ENCODE measurements at regions not wholly inside any gene's neighbourhood (a gene's known extent, or its start where the extent isn't known, plus 50 kb on each side); places are given as distances from the start of the nearest gene placed in this dataset.
"Not testable (repeated sequence)": the region's sequence is repeated elsewhere in the genome, so short reads cannot be mapped to it uniquely, and the experiment has no call there.

DNA sequence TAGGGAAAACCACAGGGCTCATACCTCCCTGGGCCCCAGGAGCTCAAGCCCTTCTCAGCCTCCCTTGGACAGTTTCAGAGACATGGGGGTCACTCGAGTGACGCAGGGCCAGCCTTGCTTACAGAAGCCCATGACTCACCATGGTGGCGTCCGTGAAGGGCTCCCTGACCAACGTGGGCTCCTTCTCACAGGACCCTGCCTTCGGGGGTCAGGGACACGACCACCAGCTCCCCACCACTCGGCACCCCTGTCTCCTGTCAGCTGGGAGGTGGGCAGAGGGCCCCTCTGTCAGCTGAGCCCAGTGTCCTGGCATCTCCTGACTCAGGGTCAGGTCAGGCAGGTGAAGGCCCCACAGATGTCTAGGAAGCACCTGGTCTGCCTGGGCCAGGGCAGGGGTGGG is 126.3 kb upstream of the ANO1 start:
- no peak for DNase-seq (ENCODE audit: low spot score)

DNA sequence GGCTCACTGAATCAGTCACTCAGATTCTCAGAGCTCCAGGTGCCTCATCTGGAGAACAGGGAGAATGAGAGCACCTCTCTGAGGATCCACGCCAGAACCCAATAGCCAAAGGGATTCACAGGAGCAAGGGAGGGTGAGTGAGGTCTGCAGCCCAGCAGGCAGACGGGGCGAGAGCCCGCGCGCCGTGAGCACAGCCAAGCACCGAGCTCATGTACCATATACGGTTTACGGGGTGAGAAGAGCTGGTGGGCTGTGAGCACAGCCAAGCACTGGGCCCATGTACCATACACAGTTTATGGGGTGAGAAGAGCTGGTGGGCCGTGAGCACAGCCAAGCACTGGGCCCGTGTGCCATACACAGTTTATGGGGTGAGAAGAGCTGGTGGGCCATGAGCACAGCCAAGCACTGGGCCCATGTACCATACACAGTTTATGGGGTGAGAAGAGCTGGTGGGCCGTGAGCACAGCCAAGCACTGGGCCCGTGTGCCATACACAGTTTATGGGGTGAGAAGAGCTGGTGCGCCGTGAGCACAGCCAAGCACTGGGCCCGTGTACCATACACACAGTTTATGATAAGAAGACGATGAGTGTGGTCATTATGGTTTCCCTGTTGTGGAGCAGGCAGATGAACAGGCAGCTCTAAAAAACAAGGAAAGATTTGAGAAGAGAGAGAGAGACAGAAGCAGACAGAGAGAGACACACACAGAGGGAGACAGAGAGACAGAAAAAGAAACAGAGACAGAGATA is 125.7 kb upstream of the ANO1 start:
- not testable (repeated sequence) for DNase-seq (ENCODE audit: low spot score)

DNA sequence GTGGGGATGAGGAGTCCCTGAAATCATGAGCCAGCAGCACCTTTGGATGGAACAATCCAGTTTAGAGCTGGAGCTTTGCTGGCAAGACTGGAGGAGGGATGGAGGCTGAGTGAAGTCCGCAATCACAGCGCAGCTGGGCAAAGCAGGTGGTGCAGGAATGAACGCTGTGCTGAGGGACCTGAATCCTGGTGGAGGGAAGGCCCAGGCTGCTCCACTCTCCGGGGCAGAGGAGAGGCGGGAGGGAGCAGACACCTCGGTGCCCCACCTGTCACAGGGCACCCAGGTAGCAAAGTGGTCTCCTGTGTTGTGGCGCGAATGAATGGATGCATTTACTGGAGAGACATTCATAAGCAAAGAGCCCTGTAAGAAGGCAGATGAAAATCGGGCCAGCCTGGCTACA is 124.8 kb upstream of the ANO1 start:
- DNase-seq (ENCODE audit: low spot score): no peak

DNA sequence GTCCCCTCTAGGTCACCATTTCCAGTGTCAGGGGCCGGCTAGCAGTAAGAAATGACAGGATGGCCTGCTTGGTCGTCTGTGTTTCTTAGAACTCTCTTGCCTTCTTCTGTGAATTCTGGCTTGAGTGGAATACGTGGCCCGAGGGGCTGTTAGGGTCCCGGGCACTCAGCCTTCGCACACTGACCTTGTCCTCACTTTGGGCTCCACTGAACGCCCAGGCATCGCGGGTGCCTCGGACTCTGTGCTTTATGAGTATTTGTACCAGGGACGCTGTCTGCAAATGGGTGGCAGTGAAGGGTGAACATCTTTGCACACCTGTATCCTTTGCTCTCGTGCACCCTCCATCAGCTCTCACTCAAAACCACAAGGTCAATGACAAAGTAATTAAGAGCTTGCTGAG is 123.4 kb upstream of the ANO1 start:
- no peak for DNase-seq (ENCODE audit: low spot score)

DNA sequence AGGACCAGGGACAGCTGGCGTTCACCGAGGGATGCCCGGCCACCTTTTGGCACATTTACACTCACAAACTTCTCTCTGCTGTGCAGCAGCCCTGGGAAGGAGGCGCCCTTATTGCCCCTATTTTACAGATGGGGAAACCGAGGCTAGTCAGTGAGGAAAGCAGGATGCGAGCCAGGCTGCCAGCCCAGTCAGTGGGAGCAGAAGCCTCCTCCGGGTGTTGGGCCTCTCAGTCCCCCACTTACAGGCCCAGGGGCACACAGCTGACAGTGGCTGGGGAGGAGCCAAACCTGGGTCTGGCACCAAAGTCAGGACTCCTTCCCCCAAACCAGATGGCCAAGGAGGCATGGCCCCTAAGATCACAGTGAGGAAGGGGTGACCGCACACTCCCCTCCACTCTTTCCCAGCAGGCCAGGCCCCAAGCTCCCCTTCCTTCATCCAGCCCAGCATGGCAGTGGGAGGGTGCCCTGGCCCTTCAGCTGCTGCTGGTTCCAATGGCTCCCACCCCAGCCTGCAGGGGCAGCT is 121.4 kb upstream of the ANO1 start:
- no peak for DNase-seq (ENCODE audit: low spot score)

DNA sequence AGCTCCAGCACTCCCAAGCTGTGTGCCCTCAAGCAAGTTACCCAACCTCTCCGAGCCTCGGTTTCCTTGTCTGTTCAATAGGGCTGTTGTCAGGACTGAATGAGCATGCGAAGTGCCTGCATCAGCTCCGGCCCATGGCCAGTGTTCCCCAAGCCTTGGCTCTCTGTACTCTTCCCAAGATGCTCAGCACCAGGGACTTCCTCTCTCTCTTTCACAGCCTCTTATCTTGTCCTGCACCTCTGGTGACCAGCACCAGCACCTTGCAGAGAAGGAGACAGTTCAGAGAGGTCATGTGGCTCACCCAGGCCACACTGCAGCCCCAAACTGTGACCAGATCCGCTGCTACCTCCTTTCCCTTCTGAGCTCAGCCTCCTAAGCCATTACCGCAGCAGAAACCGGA is 120.3 kb upstream of the ANO1 start:
- DNase-seq (ENCODE audit: low spot score): no peak

DNA sequence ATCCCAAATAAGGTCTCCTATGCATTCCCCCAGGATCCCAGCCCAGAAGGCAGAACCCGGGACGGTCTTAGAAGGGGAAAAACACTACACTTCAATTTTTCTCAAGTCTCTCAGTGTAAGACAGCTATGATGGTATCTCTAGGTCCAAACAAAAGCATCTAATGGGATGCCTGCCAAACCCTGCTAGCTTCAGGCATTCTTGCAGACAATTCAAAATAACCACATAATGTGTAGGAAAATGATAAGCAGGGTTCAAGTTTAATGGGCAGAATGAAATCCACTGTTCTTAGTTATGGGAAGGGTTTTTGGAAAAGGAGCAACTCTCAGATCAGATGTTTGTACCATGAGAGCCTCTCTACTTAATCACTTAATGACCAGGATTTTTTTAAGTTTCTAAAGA is 119.8 kb upstream of the ANO1 start:
- DNase-seq (ENCODE audit: low spot score): no peak

DNA sequence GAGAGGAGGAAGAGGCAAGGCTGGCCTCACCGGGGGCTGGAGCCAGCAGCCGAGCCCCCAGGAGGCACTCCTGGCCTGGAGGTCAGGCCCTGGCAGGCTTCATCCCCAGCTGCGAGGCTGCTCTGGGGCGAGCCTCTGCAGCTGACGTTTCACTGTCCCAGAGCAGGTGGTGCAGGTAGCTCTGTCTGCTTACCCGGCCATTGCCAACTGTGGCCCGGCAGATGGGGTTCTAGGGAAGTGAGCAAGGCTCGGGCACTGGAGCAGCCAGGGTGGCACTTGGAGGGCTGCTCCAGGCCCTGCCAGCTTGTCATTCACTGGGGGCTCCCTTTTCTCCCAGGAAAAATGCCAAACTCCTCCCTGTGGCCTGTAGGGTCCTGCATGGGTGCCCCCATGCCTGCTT is 118.7 kb upstream of the ANO1 start:
- no peak for DNase-seq (ENCODE audit: low spot score)

DNA sequence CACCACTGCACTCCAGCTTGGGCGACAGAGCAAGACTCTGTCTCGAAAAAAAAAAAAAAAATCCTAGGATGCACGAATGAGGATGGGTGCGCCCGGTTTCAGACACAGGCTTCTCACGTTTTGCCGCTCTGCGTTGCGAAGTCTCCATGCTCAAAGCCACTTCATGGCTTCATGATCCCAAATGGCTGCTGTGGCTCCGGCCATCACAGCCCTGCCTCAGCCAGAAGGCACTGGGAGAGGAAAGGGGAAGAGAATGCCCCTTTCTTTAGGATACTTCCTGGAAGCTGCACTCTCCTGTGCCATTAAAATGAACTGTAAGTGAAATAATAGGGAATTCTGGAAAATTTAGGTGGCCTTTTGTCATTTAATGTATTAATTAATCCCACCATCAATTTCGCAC is 116.4 kb upstream of the ANO1 start:
- no peak for DNase-seq (ENCODE audit: low spot score)

DNA sequence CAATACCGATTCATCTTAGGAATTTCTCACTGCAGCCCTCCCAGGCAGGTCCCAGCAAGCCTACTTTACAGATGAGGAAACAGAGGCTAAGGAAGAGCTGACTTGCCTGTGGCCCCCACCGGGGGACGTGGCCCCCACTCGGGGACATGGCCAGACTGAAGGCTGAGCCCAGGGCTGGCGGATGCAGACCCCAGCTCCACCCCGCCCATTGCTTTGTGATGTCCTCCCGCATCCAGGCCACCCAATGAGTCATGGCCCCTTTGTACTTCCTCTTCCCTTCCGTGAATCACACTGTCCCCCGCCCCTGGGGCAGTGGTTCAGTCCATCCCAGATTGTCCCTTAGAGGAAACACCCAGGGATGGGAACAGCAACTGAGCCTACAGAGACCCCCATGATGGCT is 116.0 kb upstream of the ANO1 start:
- DNase-seq (ENCODE audit: low spot score): no peak

DNA sequence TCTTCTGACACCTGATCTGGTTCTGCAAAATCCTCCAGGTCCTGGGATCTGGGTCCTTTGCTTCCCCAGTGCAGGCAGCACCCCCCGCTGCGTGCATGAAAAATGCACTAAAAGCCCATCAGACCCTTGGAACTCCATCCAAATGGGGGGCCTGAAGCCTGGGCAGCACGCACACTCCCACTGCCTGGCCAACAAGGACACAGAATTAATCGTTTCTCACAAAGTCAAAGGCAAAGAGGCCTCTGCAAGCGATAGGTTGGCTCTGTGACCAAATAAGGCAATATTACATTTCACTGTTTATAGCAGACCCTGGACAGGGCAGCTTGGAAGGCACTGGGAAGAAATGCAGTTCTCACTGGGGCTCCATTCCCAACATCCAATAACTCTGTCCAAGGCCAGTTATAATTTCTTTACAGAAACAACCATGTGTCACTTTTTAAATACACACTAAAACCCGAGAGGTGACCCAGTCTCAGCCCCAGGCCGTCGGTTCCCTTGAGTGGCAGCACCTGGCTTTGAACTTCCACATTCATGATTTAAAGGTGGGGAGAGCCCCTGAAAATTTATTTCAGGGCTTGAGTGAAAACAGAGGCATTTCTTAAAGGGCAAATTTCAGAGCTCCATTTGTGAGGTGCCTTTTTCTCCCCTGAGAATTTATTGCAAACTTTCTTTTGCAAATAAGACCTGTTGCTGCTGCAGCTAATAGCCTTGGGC is 114.4 kb upstream of the ANO1 start:
- no peak for DNase-seq (ENCODE audit: low spot score)

DNA sequence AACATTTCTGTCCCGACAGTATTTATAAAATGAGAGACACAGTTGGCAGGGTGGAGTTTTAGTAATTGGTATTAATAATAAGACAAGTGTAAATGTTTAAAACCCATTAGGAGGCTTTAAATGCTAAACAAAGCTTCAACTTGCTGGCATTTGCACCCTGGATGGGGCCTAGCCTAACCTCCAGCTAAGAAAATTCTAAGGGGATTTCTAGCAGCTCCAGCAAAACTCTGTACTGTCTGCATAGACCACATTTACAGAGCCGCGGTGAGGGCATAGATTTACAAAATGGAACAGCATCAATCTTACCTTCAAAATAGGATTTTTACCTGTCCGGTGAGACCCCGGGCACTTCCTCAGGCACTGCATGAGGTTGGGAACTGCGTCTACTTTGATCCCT is 113.9 kb upstream of the ANO1 start:
- DNase-seq (ENCODE audit: low spot score): no peak

DNA sequence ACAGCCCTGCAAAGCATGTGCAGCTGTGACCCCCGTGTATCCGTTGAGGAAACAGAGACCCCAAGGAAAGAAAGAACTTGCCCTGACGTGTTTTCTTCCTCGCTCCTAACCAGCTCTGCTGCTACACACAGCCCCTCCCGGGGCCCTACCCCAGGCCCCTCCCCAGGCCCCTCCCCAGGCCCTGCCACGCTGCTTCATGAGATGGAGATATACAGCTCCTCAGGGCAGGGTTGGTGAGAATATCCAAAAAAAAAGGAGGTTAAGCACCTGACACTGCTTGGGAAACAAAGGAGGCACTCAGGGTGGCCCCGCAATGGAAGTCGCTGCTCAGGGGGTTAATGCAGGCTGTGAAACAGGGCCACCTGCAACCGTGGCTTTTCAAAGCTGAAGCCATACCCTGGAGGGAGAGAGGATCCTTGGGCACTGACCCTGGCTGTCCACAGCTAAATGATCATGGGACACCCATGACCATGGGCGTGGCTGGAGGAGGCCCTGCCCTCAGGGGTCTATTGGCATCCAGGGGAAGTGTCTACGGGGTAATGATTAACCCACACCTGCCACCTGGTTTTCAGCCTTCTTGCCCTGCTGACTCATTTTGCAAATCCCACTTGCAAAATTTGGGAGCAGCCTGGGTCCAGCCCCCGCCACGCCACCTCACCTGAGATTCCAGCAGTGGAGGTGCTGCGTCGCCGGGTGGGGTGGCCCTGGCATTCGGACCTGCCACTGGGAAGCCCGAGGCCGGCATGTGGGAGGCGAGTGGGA is 112.1 kb upstream of the ANO1 start:
- no peak for DNase-seq (ENCODE audit: low spot score)

DNA sequence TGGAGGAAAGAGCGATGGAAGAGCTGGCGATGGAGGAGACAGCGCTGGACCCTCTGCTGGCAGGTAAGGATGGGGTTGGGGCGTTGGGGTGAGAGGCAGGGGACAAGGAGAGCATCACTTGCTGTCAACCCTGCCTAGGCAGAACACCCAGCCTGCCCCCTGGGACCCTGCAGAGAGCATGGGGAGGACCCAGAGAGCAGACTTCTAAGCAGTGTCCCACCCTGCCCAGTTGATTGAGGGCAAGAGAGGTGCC is 111.6 kb upstream of the ANO1 start:
- no peak for DNase-seq (ENCODE audit: low spot score)

DNA sequence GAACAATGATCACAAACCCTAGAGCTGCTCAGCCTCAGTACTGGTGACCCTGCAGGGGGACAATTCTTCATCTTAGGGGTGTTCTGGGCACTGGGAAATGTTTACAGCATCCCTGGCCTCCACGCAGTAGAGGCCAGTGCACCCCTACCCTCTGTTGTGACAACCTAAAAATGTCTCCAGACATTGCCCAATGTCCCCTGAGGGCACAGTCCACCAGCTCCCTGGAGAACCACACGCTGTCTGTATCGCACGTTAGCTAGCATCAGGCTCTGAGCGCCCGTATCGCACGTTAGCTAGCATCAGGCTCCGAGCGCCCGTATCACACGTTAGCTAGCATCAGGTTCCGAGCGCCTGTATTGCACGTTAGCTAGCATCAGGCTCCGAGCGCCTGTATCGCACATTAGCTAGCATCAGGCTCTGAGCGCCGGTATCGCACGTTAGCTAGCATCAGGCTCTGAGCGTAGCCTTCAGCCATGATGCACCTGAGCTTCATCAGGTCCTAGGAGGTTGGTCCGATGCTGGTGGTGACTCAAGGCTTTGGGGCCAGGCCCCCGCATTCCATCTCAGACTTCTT is 111.1 kb upstream of the ANO1 start:
- no peak for DNase-seq (ENCODE audit: low spot score)

DNA sequence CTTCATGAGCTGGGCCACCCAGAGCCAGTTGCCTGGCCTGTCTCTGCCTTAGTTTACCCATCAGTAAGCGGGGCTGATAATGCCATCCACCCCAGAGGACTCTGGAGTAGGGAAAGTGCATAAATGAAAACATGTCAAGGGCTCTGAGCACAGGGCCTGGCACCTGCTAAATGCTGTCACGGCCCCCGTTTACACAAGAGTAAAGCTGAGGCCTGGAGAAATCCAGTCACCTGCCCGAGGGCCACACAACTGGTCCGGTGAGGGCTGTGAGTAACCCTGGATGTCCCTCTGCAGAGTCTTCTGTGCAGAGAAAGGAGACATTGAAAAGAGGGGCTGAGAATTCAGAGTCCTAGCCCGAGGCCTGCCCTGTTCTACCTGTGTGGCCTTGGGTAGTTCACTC is 110.6 kb upstream of the ANO1 start:
- no peak for DNase-seq (ENCODE audit: low spot score)

DNA sequence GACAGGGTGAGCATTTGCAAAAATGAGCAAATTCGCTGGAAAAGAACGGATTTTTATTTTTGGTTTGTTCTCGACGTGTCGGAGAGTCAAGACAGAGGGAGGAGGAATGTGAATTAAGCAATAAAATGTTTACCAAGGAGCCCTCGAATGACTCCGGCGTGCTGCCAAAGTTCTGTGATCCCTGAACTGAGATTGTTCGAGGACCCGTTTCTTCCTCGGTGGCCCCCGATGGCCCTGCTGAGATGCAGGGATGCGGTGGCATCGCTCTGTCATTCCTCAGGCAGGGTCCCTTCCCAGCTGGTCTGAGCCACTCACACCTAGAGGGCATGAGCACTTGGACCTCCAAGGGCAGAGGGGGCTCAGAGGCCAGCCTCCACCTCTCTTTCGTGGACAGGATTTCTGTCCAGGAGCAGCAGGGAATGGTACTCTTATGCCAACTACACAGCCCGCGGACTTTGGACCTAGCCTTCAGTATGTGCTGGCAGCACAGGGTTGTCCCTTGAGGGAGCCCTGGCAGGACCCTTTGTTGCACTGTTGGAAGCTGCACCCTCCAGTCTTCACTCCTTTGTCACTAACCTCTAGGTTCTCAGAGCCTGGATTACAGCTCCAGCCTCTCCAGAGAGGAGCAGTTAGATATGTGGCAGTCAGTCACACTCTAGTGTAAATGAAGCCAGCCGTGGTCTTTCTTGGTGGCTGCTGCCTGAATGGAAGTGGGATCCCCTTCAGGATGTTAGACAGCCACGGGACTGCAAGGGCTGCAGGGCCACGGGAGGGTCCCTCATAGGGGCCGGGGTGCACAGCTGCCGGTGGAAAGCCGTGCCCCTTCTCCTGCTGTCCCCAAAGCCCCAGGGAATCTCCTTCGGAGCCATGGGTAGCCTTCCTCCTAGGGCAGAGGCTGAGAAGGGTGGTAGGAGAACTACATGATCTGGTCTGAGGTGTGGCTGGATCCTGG is 109.4 kb upstream of the ANO1 start:
- DNase-seq (ENCODE audit: low spot score): no peak

DNA sequence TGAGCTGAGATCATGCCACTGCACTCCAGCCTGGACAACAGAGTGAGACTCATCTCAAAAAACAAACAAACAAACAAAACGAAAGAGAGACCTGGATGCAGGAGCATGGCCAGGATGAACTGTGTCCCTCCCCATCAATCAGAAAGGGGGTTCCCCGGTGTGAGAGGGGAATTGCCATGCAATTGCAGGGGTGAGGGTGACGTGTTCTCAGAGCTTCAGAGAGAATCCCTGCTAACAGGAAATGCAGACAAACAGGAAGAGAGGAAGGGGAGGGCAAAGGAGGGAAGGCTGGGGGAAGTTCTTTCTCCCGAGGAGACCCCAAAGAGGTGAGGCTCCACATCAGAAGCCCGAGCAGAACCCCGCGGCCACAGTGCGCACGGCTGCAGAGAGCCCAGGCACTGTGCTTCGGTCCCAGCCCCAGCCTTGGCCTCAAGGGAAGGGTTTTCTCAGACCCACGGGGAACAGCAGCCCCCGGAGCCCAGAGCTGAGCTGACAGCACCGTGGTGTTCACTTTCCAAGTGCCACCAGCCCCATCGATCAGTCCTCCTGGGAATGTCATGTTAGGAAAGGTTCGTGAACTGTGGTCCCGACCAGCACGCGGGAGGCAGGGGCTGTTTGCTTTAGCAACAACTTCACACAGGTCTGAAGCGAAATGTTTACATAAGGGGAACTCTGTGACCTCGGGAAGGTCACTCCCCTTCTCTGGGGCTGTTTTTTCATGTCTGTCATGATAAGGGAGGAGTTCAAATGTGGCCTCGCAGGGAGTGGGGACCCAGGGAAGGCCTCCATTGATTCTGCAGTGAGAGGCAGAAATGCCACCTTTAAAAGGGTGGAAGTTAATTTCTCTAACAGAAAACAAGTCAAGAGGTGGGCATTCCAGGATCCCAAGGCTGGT is 108.0 kb upstream of the ANO1 start:
- no peak for DNase-seq (ENCODE audit: low spot score)

DNA sequence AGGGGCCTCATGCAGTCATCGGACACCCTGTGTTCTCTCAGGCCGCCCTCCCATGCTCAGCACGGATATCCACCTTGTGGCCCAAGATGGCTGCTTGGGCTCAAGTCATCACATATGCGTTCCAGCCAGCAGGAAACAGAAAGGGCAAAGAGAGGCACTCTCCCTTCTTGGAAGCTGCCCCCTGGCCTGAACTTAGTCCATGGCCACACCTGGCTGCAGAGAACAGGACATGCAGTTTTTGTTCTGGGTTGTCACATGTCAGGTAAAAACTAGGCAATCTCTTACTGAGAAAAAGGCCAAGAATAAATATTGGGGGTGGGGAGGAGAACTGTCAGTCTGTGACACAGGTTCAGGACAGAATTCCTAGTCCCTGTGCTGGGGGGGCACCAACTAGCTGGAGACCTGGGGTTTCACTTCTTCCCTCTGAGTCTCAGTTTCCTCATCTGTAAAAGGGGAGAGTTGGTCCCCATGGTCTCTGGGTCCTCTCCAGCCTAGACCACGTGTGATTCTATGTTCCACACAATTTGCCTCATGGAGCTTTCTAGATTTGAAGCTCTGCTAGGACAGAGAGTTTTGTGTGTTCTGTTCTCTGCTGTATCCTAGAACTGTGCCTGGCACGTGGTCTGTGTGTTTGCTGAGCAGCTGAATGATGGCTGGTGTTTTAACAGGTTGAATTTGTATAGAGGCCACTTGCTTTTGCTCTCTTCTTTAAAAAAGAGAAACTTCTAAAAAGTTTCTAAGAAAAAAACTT is 107.2 kb upstream of the ANO1 start:
- no peak for DNase-seq (ENCODE audit: low spot score)

DNA sequence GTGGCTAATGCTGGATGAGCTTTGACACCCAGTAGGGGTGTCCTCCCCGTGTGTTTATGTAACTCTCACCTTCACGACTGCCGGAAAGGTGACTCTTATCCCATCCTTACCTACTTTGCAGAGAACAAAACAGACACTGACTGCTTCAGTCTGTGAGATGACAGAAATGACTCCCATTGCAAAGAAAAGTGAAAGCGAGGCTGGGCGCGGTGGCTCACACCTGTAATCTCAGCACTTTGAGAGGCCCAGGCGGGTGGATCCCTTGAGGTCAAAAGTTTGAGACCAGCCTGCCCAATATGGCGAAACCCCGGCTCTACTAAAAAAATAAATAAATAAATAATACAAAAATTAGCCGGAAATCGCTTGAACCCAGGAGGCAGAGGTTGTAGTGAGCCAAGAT is 106.4 kb upstream of the ANO1 start:
- no peak for DNase-seq (ENCODE audit: low spot score)
